ENCODE measurements at regions not wholly inside any gene's neighbourhood (a gene's known extent, or its start where the extent isn't known, plus 50 kb on each side); places are given as distances from the start of the nearest gene placed in this dataset.
"Not testable (repeated sequence)": the region's sequence is repeated elsewhere in the genome, so short reads cannot be mapped to it uniquely, and the experiment has no call there.

DNA sequence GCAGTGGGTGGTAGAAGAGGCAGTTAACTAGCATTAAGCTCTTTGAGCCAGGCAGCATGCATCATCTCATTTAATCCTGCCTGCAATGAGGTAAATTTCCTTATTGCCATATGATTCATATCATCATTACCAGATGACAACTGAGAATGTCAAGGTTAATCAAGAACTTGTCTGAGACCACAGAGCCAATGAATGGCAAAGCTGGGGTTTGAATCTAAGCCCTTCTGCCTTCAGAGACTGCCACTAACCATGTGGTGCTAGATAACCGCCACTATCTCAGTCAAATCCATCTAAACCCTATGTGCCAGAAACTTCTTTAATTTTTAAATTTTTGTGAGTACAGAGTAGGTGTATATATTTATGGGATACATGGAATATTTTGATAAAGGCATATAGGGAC, 77.8 kb upstream of the GRIP1 start:
- no peak overlapping the region for H3K27ac ChIP-seq
- H3K4me1 ChIP-seq = no peaks in the 10 kb centered on the region
- H3K4me3 ChIP-seq = no peak overlapping the region
- H3K9ac ChIP-seq (ENCODE audit: low read depth in 2 of 2, low read length in 2 of 2) = no peak overlapping the region
- no peak for DNase-seq
- intact Hi-C loops (cut with DNase I) = no loop called here
- TF ChIP-seq, protein P1, sequence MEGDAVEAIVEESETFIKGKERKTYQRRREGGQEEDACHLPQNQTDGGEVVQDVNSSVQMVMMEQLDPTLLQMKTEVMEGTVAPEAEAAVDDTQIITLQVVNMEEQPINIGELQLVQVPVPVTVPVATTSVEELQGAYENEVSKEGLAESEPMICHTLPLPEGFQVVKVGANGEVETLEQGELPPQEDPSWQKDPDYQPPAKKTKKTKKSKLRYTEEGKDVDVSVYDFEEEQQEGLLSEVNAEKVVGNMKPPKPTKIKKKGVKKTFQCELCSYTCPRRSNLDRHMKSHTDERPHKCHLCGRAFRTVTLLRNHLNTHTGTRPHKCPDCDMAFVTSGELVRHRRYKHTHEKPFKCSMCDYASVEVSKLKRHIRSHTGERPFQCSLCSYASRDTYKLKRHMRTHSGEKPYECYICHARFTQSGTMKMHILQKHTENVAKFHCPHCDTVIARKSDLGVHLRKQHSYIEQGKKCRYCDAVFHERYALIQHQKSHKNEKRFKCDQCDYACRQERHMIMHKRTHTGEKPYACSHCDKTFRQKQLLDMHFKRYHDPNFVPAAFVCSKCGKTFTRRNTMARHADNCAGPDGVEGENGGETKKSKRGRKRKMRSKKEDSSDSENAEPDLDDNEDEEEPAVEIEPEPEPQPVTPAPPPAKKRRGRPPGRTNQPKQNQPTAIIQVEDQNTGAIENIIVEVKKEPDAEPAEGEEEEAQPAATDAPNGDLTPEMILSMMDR (IDR thresholded peaks at IDR 0.05) = no peak
- no peaks in the 10 kb centered on the region for H3K36me3 ChIP-seq
- H3K27me3 ChIP-seq = no peaks in the 10 kb centered on the region
- H3K9me3 ChIP-seq = no peaks in the 10 kb centered on the region

DNA sequence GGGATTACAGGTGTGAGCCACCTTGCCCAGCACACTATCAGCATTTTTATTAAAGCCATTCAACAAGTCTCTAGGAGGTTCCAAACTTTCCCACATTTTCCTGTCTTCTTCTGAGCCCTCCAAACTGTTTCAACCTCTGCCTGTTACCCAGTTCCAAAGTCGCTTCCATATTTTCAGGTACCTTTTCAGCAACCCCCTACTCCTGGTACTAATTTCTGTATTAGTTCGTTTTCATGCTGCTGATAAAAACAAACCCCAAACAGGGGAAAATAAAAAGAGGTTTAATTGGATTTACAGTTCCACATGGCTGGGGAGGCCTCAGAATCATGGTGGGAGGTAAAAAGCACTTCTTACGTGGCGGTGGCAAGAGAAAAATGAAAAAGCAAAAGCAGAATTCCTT, 81.2 kb upstream of the GRIP1 start:
- DNase-seq; H3K36me3 ChIP-seq; H3K4me1 ChIP-seq; H3K27me3 ChIP-seq; H3K4me3 ChIP-seq; H3K9ac ChIP-seq (ENCODE audit: low read depth in 2 of 2, low read length in 2 of 2); H3K9me3 ChIP-seq; intact Hi-C loops (cut with DNase I); H3K27ac ChIP-seq: not testable (repeated sequence)

DNA sequence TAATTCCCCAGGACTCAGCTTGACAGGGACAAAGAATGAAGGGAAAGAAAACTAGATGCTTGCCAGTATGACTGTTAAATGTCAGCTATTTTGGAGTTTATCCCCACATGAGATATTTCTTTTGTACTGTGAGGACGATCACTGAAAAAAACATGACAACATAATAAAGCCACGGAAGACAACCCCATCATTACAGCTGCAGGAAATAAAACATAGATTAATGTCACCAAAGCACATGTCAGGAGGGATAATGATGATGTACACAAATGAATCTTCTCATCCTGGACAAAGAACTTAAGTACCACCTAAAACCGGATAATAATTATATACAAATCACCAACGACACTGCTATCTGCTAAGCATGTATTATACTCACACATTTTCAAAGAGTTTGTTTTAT, 84.6 kb upstream of the GRIP1 start:
- no peak for DNase-seq
- no peaks in the 10 kb centered on the region for H3K36me3 ChIP-seq

DNA sequence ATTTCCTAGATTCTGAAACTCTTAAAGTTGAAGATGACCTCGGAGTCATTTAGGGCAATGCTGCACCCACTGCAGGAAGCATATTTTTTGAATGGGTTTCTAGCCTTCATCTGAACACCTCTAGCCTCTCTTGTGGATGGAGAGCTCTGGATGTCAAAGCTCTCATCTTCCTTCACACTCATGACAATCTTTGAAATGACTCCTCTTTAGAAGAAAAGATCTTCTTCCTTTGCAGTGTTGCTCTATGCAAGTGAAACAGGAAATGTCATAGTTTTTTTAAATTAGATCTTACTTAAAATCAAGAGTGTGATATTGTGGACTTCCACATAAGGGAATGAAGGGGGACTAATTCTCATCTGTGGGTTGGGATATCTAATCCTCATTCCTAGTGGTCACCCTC, 86.3 kb upstream of the GRIP1 start:
- TF ChIP-seq, protein P1 (IDR thresholded peaks at IDR 0.05) = no peak
- intact Hi-C loops (cut with DNase I) = no loop called here
- Histone ChIP-seq H3K27ac (no peak overlapping the region), H3K9me3 (no peaks in the 10 kb centered on the region), H3K4me3 (no peak overlapping the region), H3K9ac (ENCODE audit: low read depth in 2 of 2, low read length in 2 of 2) (no peak overlapping the region), H3K27me3 (no peaks in the 10 kb centered on the region), H3K4me1 (no peaks in the 10 kb centered on the region), H3K36me3 (no peaks in the 10 kb centered on the region)
- DNase-seq = no peak

More for the DNA sequence above, 84.6 kb upstream of the GRIP1 start:
- intact Hi-C loops (cut with DNase I) = no loop called here
- Histone ChIP-seq H3K4me1 (no peaks in the 10 kb centered on the region), H3K9ac (ENCODE audit: low read depth in 2 of 2, low read length in 2 of 2) (no peak overlapping the region), H3K27me3 (no peaks in the 10 kb centered on the region), H3K9me3 (no peaks in the 10 kb centered on the region), H3K27ac (no peak overlapping the region), H3K4me3 (no peak overlapping the region)
- TF ChIP-seq, protein P1 (IDR thresholded peaks at IDR 0.05) = no peak

DNA sequence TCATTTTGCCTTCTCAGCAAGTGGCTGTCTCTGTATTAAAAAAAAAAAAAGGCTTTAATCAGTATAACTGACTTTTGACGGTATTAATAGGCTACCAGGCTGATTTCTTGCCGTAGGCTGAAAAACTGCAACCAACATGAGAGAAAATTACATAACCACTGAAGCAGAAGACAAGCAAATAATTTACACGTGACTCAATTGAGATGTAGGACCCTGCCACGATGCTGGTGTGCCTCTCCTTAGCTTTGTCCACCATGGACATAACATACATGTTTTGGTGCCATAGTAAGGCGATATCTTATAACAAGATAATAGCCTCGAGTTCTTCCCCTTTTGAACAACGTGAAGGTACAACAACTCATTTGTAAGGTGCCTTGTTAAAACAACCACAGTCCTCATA, 88.7 kb upstream of the GRIP1 start:
- no peak for DNase-seq
- intact Hi-C loops (cut with DNase I) = no loop called here
- H3K27ac ChIP-seq = no peak overlapping the region
- H3K4me1 ChIP-seq = no peaks in the 10 kb centered on the region
- no peak overlapping the region for H3K4me3 ChIP-seq
- no peaks in the 10 kb centered on the region for H3K27me3 ChIP-seq
- no peak overlapping the region for H3K9ac ChIP-seq (ENCODE audit: low read depth in 2 of 2, low read length in 2 of 2)
- H3K9me3 ChIP-seq = no peaks in the 10 kb centered on the region
- TF ChIP-seq, protein P1 (IDR thresholded peaks at IDR 0.05) = no peak
- H3K36me3 ChIP-seq = no peaks in the 10 kb centered on the region

DNA sequence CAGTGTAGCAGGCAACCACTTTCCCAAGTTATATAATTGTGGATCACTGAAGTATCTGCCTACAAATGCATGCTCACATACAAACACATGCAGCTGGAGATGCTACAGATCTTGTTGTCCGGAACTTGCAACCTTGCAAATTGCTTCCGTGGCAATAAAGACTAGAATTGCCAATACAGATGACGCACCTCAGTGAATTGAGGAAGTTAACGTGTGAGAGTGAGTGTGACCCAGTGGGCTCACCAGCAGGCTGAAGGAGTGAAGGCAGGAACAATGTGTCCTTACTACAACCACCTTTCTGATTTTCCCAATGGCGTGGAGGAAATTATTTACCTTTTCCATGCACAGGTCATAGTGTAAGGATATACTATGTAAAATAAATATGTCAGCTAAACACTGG, 89.4 kb upstream of the GRIP1 start:
- intact Hi-C loops (cut with DNase I) = no loop called here
- Histone ChIP-seq H3K4me3 (no peak overlapping the region), H3K9me3 (no peaks in the 10 kb centered on the region), H3K27me3 (no peaks in the 10 kb centered on the region), H3K27ac (no peak overlapping the region), H3K36me3 (no peaks in the 10 kb centered on the region), H3K4me1 (no peaks in the 10 kb centered on the region), H3K9ac (ENCODE audit: low read depth in 2 of 2, low read length in 2 of 2) (no peak overlapping the region)
- no peak for DNase-seq
- TF ChIP-seq, protein P1 (IDR thresholded peaks at IDR 0.05) = no peak
